C4-2B (cell line): ENCODE measurements at regions not wholly inside any gene's neighbourhood (a gene's known extent, or its start where the extent isn't known, plus 50 kb on each side); places are given as distances from the start of the nearest gene placed in this dataset.

Source experiments
- H3K27ac ChIP-seq: fragments of 450-650 bp; 2 replicates; pipeline ENCODE4 v1.5.1; 2017
- CTCF ChIP-seq: fragments of 450-650 bp; conservative IDR thresholded peaks from 2 replicates; pipeline ENCODE4 v1.5.1; 2017; ENCODE audit warnings: mild to moderate bottlenecking
- ZFX ChIP-seq: fragments of 450-650 bp; IDR thresholded peaks from 2 replicates; pipeline ENCODE4 v1.6.1; 2017

- H3K27ac ChIP-seq: no peak overlapping the region
- TF ChIP-seq CTCF: no peak
Observed at GRCh38 chr9:109597496-109597895, 99.4 kb upstream of the PTPN3 start.

- no peak overlapping the region for H3K27ac ChIP-seq
- TF ChIP-seq ZFX: no peak
- no peak for TF ChIP-seq CTCF
Observed at GRCh38 chr9:109599131-109599530, 101.0 kb upstream of the PTPN3 start.

GRCh38 chr9:109599711-109600110, 101.6 kb upstream of the PTPN3 start:
- H3K27ac ChIP-seq: no peak overlapping the region
- TF ChIP-seq ZFX (no peak), CTCF (no peak)

GRCh38 chr9:109600142-109600541, 102.0 kb upstream of the PTPN3 start:
- no peak overlapping the region for H3K27ac ChIP-seq

GRCh38 chr9:109601181-109601580, 103.1 kb upstream of the PTPN3 start:
- TF ChIP-seq ZFX (no peak), CTCF (no peak)
- no peak overlapping the region for H3K27ac ChIP-seq

More at GRCh38 chr9:109600142-109600541, 102.0 kb upstream of the PTPN3 start:
- TF ChIP-seq CTCF (no peak), ZFX (no peak)

GRCh38 chr9:109602987-109603386, 104.9 kb upstream of the PTPN3 start:
- no peak overlapping the region for H3K27ac ChIP-seq
- TF ChIP-seq ZFX (no peak), CTCF (no peak)

GRCh38 chr9:109604131-109604530, 106.0 kb upstream of the PTPN3 start:
- H3K27ac ChIP-seq: no peak overlapping the region
- TF ChIP-seq ZFX: no peak
- TF ChIP-seq CTCF: no peak
